ENCODE measurements at regions not wholly inside any gene's neighbourhood (a gene's known extent, or its start where the extent isn't known, plus 50 kb on each side); places are given as distances from the start of the nearest gene placed in this dataset.

- TF ChIP-seq CTCF (conservative IDR thresholded peaks at IDR 0.05; ENCODE audit: low read depth, low read length) (no peak), EZH2 (IDR thresholded peaks at IDR 0.05; ENCODE audit: borderline replicate concordance, low read depth, low read length, poor library complexity, severe bottlenecking) (no peak)
These were observed 391.0 kb downstream of the NSUN3 start for GRCh38 chr3:94453864-94454263.

Data from A673 (cell line).